ENCODE measurements at regions not wholly inside any gene's neighbourhood (a gene's known extent, or its start where the extent isn't known, plus 50 kb on each side); places are given as distances from the start of the nearest gene placed in this dataset.

GRCh38 chr13:74975111-74975510 lies 506.9 kb downstream of the TBC1D4 start:
- Histone ChIP-seq H3K27me3 (ENCODE audit: control insufficient read depth, insufficient read depth, low read length) (no peaks in the 10 kb centered on the region), H3K4me3 (ENCODE audit: low read length) (no peak overlapping the region), H3K9me3 (replicated peaks; ENCODE audit: control insufficient read depth, low read depth, low read length) (no peaks in the 10 kb centered on the region), H3K27ac (ENCODE audit: low read length) (no peak overlapping the region), H3K36me3 (ENCODE audit: control insufficient read depth, insufficient read depth, low read length) (no peaks in the 10 kb centered on the region), H3K4me1 (ENCODE audit: control insufficient read depth, insufficient read depth, low read length) (no peaks in the 10 kb centered on the region)
- WGBS (ENCODE audit: insufficient coverage), result 40% methylated on average over 1 of the region's 2 CpGs
- no peak for DNase-seq

- no peak overlapping the region for H3K4me3 ChIP-seq (ENCODE audit: low read length)
- 60% methylated on average over 1 of the region's 5 CpGs for WGBS (ENCODE audit: insufficient coverage)
- no peaks in the 10 kb centered on the region for H3K4me1 ChIP-seq (ENCODE audit: control insufficient read depth, insufficient read depth, low read length)
- no peaks in the 10 kb centered on the region for H3K27me3 ChIP-seq (ENCODE audit: control insufficient read depth, insufficient read depth, low read length)
- H3K9me3 ChIP-seq (replicated peaks; ENCODE audit: control insufficient read depth, low read depth, low read length), result no peaks in the 10 kb centered on the region
- no peak overlapping the region for H3K27ac ChIP-seq (ENCODE audit: low read length)
- DNase-seq, result no peak
- no peaks in the 10 kb centered on the region for H3K36me3 ChIP-seq (ENCODE audit: control insufficient read depth, insufficient read depth, low read length)
These were observed 507.8 kb downstream of the TBC1D4 start for GRCh38 chr13:74973935-74974879.

GRCh38 chr13:74969419-74969818 lies 512.5 kb downstream of the TBC1D4 start:
- no peak overlapping the region for H3K4me3 ChIP-seq (ENCODE audit: low read length)
- H3K27me3 ChIP-seq (ENCODE audit: control insufficient read depth, insufficient read depth, low read length), result no peaks in the 10 kb centered on the region
- H3K27ac ChIP-seq (ENCODE audit: low read length), result no peak overlapping the region
- WGBS (ENCODE audit: insufficient coverage), result no CpG with 5 or more reads among the region's 1 CpG
- H3K4me1 ChIP-seq (ENCODE audit: control insufficient read depth, insufficient read depth, low read length), result peaks cover 2% of the 10 kb centered on the region
- DNase-seq, result no peak
- no peaks in the 10 kb centered on the region for H3K9me3 ChIP-seq (replicated peaks; ENCODE audit: control insufficient read depth, low read depth, low read length)
- no peaks in the 10 kb centered on the region for H3K36me3 ChIP-seq (ENCODE audit: control insufficient read depth, insufficient read depth, low read length)

GRCh38 chr13:74966814-74967424 lies 515.0 kb downstream of the TBC1D4 start:
- peaks cover 2% of the 10 kb centered on the region for H3K4me1 ChIP-seq (ENCODE audit: control insufficient read depth, insufficient read depth, low read length)
- H3K27ac ChIP-seq (ENCODE audit: low read length), result peak overlapping the region; percentile 60
- WGBS (ENCODE audit: insufficient coverage), result 8% methylated on average over 2 of the region's 5 CpGs
- no peak overlapping the region for H3K4me3 ChIP-seq (ENCODE audit: low read length)
- H3K36me3 ChIP-seq (ENCODE audit: control insufficient read depth, insufficient read depth, low read length), result no peaks in the 10 kb centered on the region
- H3K27me3 ChIP-seq (ENCODE audit: control insufficient read depth, insufficient read depth, low read length), result no peaks in the 10 kb centered on the region
- peak; percentile 96 for DNase-seq
- H3K9me3 ChIP-seq (replicated peaks; ENCODE audit: control insufficient read depth, low read depth, low read length), result no peaks in the 10 kb centered on the region

- H3K4me1 ChIP-seq (ENCODE audit: control insufficient read depth, insufficient read depth, low read length), result peaks cover 2% of the 10 kb centered on the region
- WGBS (ENCODE audit: insufficient coverage), result no CpG with 5 or more reads among the region's 4 CpGs
- peak overlapping the region; percentile 60 for H3K27ac ChIP-seq (ENCODE audit: low read length)
- no peaks in the 10 kb centered on the region for H3K9me3 ChIP-seq (replicated peaks; ENCODE audit: control insufficient read depth, low read depth, low read length)
- H3K36me3 ChIP-seq (ENCODE audit: control insufficient read depth, insufficient read depth, low read length), result no peaks in the 10 kb centered on the region
- H3K27me3 ChIP-seq (ENCODE audit: control insufficient read depth, insufficient read depth, low read length), result no peaks in the 10 kb centered on the region
- no peak overlapping the region for H3K4me3 ChIP-seq (ENCODE audit: low read length)
- DNase-seq, result peak; percentile 33
These were observed 515.7 kb downstream of the TBC1D4 start for GRCh38 chr13:74966275-74966674.

GRCh38 chr13:74945637-74946036 lies 536.3 kb downstream of the TBC1D4 start:
- Histone ChIP-seq H3K36me3 (ENCODE audit: control insufficient read depth, insufficient read depth, low read length) (no peaks in the 10 kb centered on the region), H3K4me3 (ENCODE audit: low read length) (no peak overlapping the region), H3K27me3 (ENCODE audit: control insufficient read depth, insufficient read depth, low read length) (no peaks in the 10 kb centered on the region), H3K27ac (ENCODE audit: low read length) (no peak overlapping the region), H3K4me1 (ENCODE audit: control insufficient read depth, insufficient read depth, low read length) (no peaks in the 10 kb centered on the region), H3K9me3 (replicated peaks; ENCODE audit: control insufficient read depth, low read depth, low read length) (peaks cover 4% of the 10 kb centered on the region)
- WGBS (ENCODE audit: insufficient coverage), result no CpG with 5 or more reads among the region's 2 CpGs
- no peak for DNase-seq

- Histone ChIP-seq H3K4me1 (ENCODE audit: control insufficient read depth, insufficient read depth, low read length) (peaks cover 6% of the 10 kb centered on the region), H3K4me3 (ENCODE audit: low read length) (no peak overlapping the region), H3K9me3 (replicated peaks; ENCODE audit: control insufficient read depth, low read depth, low read length) (peaks cover 2% of the 10 kb centered on the region), H3K36me3 (ENCODE audit: control insufficient read depth, insufficient read depth, low read length) (no peaks in the 10 kb centered on the region), H3K27ac (ENCODE audit: low read length) (no peak overlapping the region), H3K27me3 (ENCODE audit: control insufficient read depth, insufficient read depth, low read length) (no peaks in the 10 kb centered on the region)
- DNase-seq, result no peak
These were observed 550.1 kb downstream of the TBC1D4 start for GRCh38 chr13:74931698-74932433.

- peaks cover 2% of the 10 kb centered on the region for H3K9me3 ChIP-seq (replicated peaks; ENCODE audit: control insufficient read depth, low read depth, low read length)
- peak; percentile 27 for DNase-seq
- no peaks in the 10 kb centered on the region for H3K27me3 ChIP-seq (ENCODE audit: control insufficient read depth, insufficient read depth, low read length)
- no peak overlapping the region for H3K27ac ChIP-seq (ENCODE audit: low read length)
- H3K4me3 ChIP-seq (ENCODE audit: low read length), result no peak overlapping the region
- peaks cover 6% of the 10 kb centered on the region for H3K4me1 ChIP-seq (ENCODE audit: control insufficient read depth, insufficient read depth, low read length)
- H3K36me3 ChIP-seq (ENCODE audit: control insufficient read depth, insufficient read depth, low read length), result no peaks in the 10 kb centered on the region
- no CpG with 5 or more reads among the region's 3 CpGs for WGBS (ENCODE audit: insufficient coverage)
These were observed 551.4 kb downstream of the TBC1D4 start for GRCh38 chr13:74930402-74931165.

GRCh38 chr13:74929436-74929835 lies 552.5 kb downstream of the TBC1D4 start:
- no CpG with 5 or more reads among the region's 2 CpGs for WGBS (ENCODE audit: insufficient coverage)
- DNase-seq, result no peak
- H3K27me3 ChIP-seq (ENCODE audit: control insufficient read depth, insufficient read depth, low read length), result no peaks in the 10 kb centered on the region
- peaks cover 6% of the 10 kb centered on the region for H3K4me1 ChIP-seq (ENCODE audit: control insufficient read depth, insufficient read depth, low read length)
- no peaks in the 10 kb centered on the region for H3K36me3 ChIP-seq (ENCODE audit: control insufficient read depth, insufficient read depth, low read length)
- peaks cover 2% of the 10 kb centered on the region for H3K9me3 ChIP-seq (replicated peaks; ENCODE audit: control insufficient read depth, low read depth, low read length)
- H3K27ac ChIP-seq (ENCODE audit: low read length), result no peak overlapping the region
- no peak overlapping the region for H3K4me3 ChIP-seq (ENCODE audit: low read length)
